Astrocyte (in vitro differentiated cells and primary cell): ENCODE measurements at regions not wholly inside any gene's neighbourhood (a gene's known extent, or its start where the extent isn't known, plus 50 kb on each side); places are given as distances from the start of the nearest gene placed in this dataset.
"Not testable (repeated sequence)": the region's sequence is repeated elsewhere in the genome, so short reads cannot be mapped to it uniquely, and the experiment has no call there.

Source experiments
- DNase-seq: peaks from one replicate; pipeline ENCODE4 v3.0.0-alpha.2; 2010; ENCODE audit warnings: low read depth
- FAIRE-seq: peaks from 2 replicates; lab custom pipeline; 2011; peaks lifted over from hg19 to GRCh38; lab: Jason Lieb, UNC
- H2AFZ ChIP-seq: 2 replicates; pipeline ENCODE4 v1.6.0; 2012; ENCODE audit warnings: low read depth, low read length, inconsistent platforms
- H3K27ac ChIP-seq: 2 replicates; pipeline ENCODE4 v1.5.1; 2011; ENCODE audit warnings: low read depth, low read length, inconsistent platforms
- H3K27me3 ChIP-seq: 2 replicates; pipeline ENCODE4 v1.6.0; 2011; ENCODE audit warnings: low read length, inconsistent platforms; ENCODE audit not compliant: insufficient read depth
- H3K36me3 ChIP-seq: 2 replicates; pipeline ENCODE4 v1.5.1; 2011; ENCODE audit warnings: low read length, inconsistent platforms; ENCODE audit not compliant: insufficient read depth
- H3K4me1 ChIP-seq: 2 replicates; pipeline ENCODE4 v1.5.1; 2011; ENCODE audit warnings: low read length, inconsistent platforms; ENCODE audit not compliant: insufficient read depth
- H3K4me2 ChIP-seq: 2 replicates; pipeline ENCODE4 v1.6.0; 2012; ENCODE audit warnings: low read length, inconsistent platforms
- H3K4me3 ChIP-seq: 2 replicates; pipeline ENCODE4 v1.5.1; 2011; ENCODE audit warnings: low read depth, mild to moderate bottlenecking, low read length, inconsistent platforms; ENCODE audit not compliant: insufficient read depth
- H3K79me2 ChIP-seq: 2 replicates; pipeline ENCODE4 v1.6.0; 2012; ENCODE audit warnings: mild to moderate bottlenecking, low read length, inconsistent platforms; ENCODE audit not compliant: insufficient read depth
- H3K9ac ChIP-seq: 2 replicates; pipeline ENCODE4 v1.6.0; 2012; ENCODE audit warnings: mild to moderate bottlenecking, low read length, inconsistent platforms
- H3K9me3 ChIP-seq: 2 replicates; pipeline ENCODE4 v1.5.1; 2012; ENCODE audit warnings: low read depth, mild to moderate bottlenecking, low read length, inconsistent platforms; ENCODE audit not compliant: insufficient read depth
- H4K20me1 ChIP-seq: 2 replicates; pipeline ENCODE4 v1.6.0; 2012; ENCODE audit warnings: low read length, inconsistent platforms; ENCODE audit not compliant: insufficient read depth
- H3K27ac Mint-ChIP-seq: one replicate; pipeline ENCODE4 v1.8.0; 2021; ENCODE audit warnings: mild to moderate bottlenecking, mixed read lengths; ENCODE audit not compliant: unreplicated experiment
- H3K27me3 Mint-ChIP-seq: one replicate; pipeline ENCODE4 v1.8.0; 2021; ENCODE audit warnings: low read depth, mixed read lengths; ENCODE audit not compliant: unreplicated experiment
- H3K36me3 Mint-ChIP-seq: one replicate; pipeline ENCODE4 v1.8.0; 2021; ENCODE audit warnings: low read depth, mixed read lengths; ENCODE audit not compliant: unreplicated experiment
- H3K4me1 Mint-ChIP-seq: one replicate; pipeline ENCODE4 v1.8.0; 2021; ENCODE audit warnings: low read depth, mixed read lengths; ENCODE audit not compliant: unreplicated experiment
- H3K4me3 Mint-ChIP-seq: one replicate; pipeline ENCODE4 v1.8.0; 2021; ENCODE audit warnings: mild to moderate bottlenecking, moderate library complexity, mixed read lengths; ENCODE audit not compliant: unreplicated experiment
- H3K9me3 Mint-ChIP-seq: one replicate; pipeline ENCODE4 v1.8.0; 2021; ENCODE audit warnings: mild to moderate bottlenecking, mixed read lengths; ENCODE audit not compliant: unreplicated experiment
- CTCF ChIP-seq: IDR thresholded peaks from 2 replicates; pipeline ENCODE4 v1.5.1; 2011; ENCODE audit warnings: low read depth, mild to moderate bottlenecking, inconsistent platforms, low read length, moderate library complexity; ENCODE audit not compliant: insufficient read depth
- EZH2 ChIP-seq: IDR thresholded peaks from 2 replicates; pipeline ENCODE4 v1.6.1; 2012; ENCODE audit warnings: mild to moderate bottlenecking, low read length, inconsistent platforms; ENCODE audit not compliant: insufficient read depth

GRCh38 chr3:197417911-197418618 is 119.7 kb upstream of the DLG1 start:
- Mint-ChIP-seq H3K9me3 (no peaks in the 10 kb centered on the region), H3K27ac (no peak overlapping the region), H3K27me3 (peaks cover 12% of the 10 kb centered on the region), H3K4me3 (no peak overlapping the region), H3K36me3 (no peaks in the 10 kb centered on the region), H3K4me1 (peaks cover 20% of the 10 kb centered on the region)
- Histone ChIP-seq H3K9me3 (no peaks in the 10 kb centered on the region), H3K27me3 (no peaks in the 10 kb centered on the region), H3K27ac (no peak overlapping the region), H3K36me3 (no peaks in the 10 kb centered on the region), H3K4me2 (no peak overlapping the region), H4K20me1 (no peaks in the 10 kb centered on the region), H2AFZ (peak overlapping the region; percentile 48), H3K79me2 (no peaks in the 10 kb centered on the region), H3K4me3 (no peak overlapping the region), H3K9ac (no peak overlapping the region), H3K4me1 (peaks cover 22% of the 10 kb centered on the region)
- TF ChIP-seq EZH2 (no peak), CTCF (no peak)
- no peak for FAIRE-seq
- no peak for DNase-seq

DNA sequence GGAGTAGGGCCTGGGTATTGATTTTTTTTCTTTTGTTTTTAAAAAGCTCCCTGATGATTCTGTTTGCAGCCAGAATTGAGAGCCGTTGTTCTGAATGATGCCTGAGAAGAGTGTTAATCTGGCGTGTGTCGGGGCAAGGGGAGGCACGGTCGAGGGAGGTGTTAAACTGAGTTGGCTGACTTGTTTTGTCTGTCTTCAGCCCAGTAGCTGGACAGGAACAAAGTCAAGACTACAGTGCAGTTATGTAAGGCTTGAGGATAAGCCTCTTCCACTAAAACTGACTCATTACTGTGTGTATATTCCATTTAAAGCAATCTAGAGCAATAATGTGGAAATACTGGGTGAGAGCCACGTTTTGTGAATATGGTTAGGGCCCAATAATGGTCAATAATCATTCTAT is 119.0 kb upstream of the DLG1 start:
- Mint-ChIP-seq H3K4me1 (peaks cover 20% of the 10 kb centered on the region), H3K27me3 (peaks cover 12% of the 10 kb centered on the region), H3K4me3 (no peak overlapping the region), H3K36me3 (no peaks in the 10 kb centered on the region), H3K9me3 (no peaks in the 10 kb centered on the region), H3K27ac (peak overlapping the region; percentile 23)
- no peak overlapping the region for H3K9ac ChIP-seq
- H2AFZ ChIP-seq = peak overlapping the region; percentile 32
- H3K27me3 ChIP-seq = no peaks in the 10 kb centered on the region
- H3K4me3 ChIP-seq = no peak overlapping the region
- no peaks in the 10 kb centered on the region for H4K20me1 ChIP-seq
- H3K4me2 ChIP-seq = peak overlapping the region; percentile 42
- TF ChIP-seq CTCF (no peak), EZH2 (no peak)
- H3K27ac ChIP-seq = peak overlapping the region; percentile 30
- H3K36me3 ChIP-seq = no peaks in the 10 kb centered on the region
- FAIRE-seq (no peak), DNase-seq (no peak)
- H3K79me2 ChIP-seq = no peaks in the 10 kb centered on the region
- peaks cover 19% of the 10 kb centered on the region for H3K4me1 ChIP-seq
- no peaks in the 10 kb centered on the region for H3K9me3 ChIP-seq

DNA sequence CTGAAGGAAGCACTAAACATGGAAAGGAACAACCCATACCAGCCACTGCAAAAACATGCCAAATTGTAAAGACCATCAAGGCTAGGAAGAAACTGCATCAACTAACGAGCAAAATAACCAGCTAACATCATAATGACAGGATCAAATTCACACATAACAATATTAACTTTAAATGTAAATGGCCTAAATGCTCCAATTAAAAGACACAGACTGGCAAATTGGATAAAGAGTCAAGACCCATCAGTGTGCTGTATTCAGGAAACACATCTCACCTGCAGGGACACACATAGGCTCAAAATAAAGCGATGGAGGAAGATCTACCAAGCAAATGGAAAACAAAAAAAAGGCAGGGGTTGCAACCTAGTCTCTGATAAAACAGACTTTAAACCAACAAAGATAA is 113.5 kb upstream of the DLG1 start:
- peaks cover 13% of the 10 kb centered on the region for H3K9me3 Mint-ChIP-seq
- not testable (repeated sequence) for H3K36me3 ChIP-seq, H2AFZ ChIP-seq, H3K4me2 ChIP-seq, H3K27ac Mint-ChIP-seq, H3K9me3 ChIP-seq, H3K36me3 Mint-ChIP-seq, H3K27ac ChIP-seq, H3K27me3 Mint-ChIP-seq, H4K20me1 ChIP-seq, H3K9ac ChIP-seq, H3K4me3 Mint-ChIP-seq, H3K79me2 ChIP-seq, FAIRE-seq, H3K4me3 ChIP-seq, DNase-seq, H3K27me3 ChIP-seq, H3K4me1 Mint-ChIP-seq, H3K4me1 ChIP-seq

GRCh38 chr3:197410170-197410569 is 111.8 kb upstream of the DLG1 start:
- not testable (repeated sequence) for H3K9ac ChIP-seq, H3K4me1 ChIP-seq, H2AFZ ChIP-seq, H3K4me3 ChIP-seq, H3K4me3 Mint-ChIP-seq, H3K27me3 Mint-ChIP-seq, H3K36me3 ChIP-seq, H4K20me1 ChIP-seq, H3K27me3 ChIP-seq, H3K4me1 Mint-ChIP-seq, H3K79me2 ChIP-seq, H3K36me3 Mint-ChIP-seq, H3K27ac Mint-ChIP-seq, H3K27ac ChIP-seq, FAIRE-seq, H3K4me2 ChIP-seq, H3K9me3 ChIP-seq, DNase-seq
- peaks cover 13% of the 10 kb centered on the region for H3K9me3 Mint-ChIP-seq
